HCT116 (cell line): ENCODE measurements at regions not wholly inside any gene's neighbourhood (a gene's known extent, or its start where the extent isn't known, plus 50 kb on each side); places are given as distances from the start of the nearest gene placed in this dataset.

Experiments used
- ATAC-seq: fragments of 200-7000 bp; cut with Tn5 transposase; 2 replicates; pipeline ENCODE4 v1.9.1; 2020; ENCODE audit warnings: mild to moderate bottlenecking, moderate library complexity
- BruUV-seq: library from RNA; stranded (reverse); fragments of 400-500 nt; replicated peaks from 2 replicates; lab custom pipeline; 2021; lab: Mats Ljungman, UMichigan
- CTCF ChIA-PET: fragments of 300-600 bp; sonication (Branson Sonifier 250); formaldehyde crosslinking; loops from one replicate; lab custom pipeline; 2021; ENCODE audit warnings: antibody characterized with exemption; lab: Charles Lee
- POLR2A ChIA-PET: fragments of 300-600, 350-600 bp; sonication (Branson Sonifier 250); formaldehyde crosslinking; loops from one replicate; lab custom pipeline; 2021; ENCODE audit warnings: antibody characterized with exemption; lab: Charles Lee
- RAD21 ChIA-PET, 2 experiments: fragments of 300-600 bp; sonication (Branson Sonifier 250); formaldehyde crosslinking; loops; one replicate each; lab custom pipeline; 2023; ENCODE audit warnings: low total read pairs in 2 of 2; ENCODE audit not compliant: uncharacterized antibody in 2 of 2, unreplicated experiment in 2 of 2, low non-redundant PET in 1 of 2; lab: Charles Lee
- DNase-seq: peaks from one replicate; pipeline ENCODE4 v3.0.0-alpha.2; 2010; ENCODE audit warnings: low read depth, low spot score
- H2AFZ ChIP-seq: fragments of 200-600 bp; shearing (Covaris generic), sonication (generic); 2 replicates; pipeline ENCODE4 v1.6.1; 2017; ENCODE audit warnings: low read depth, mixed run types, mixed read lengths, antibody characterized with exemption, low read length; ENCODE audit not compliant: poor library complexity, severe bottlenecking
- H3K27ac ChIP-seq: 2 replicates; pipeline ENCODE4 v1.5.1; 2012; ENCODE audit warnings: low read depth, low read length
- H3K27me3 ChIP-seq: fragments of 200-600 bp; sonication (generic); 2 replicates; pipeline ENCODE4 v1.6.1; 2016; ENCODE audit warnings: mixed run types, low read length, mixed read lengths; ENCODE audit not compliant: insufficient read depth
- H3K36me3 ChIP-seq, 2 experiments: fragments of 200-500 bp in 1 of 2; fragments of 200-600 bp in 1 of 2; sonication (Bioruptor generic) in 1 of 2; sonication (generic) in 1 of 2; 2 replicates each; pipeline versions ENCODE4 v1.5.1 to v1.6.1; 2014 to 2016; ENCODE audit warnings: low read length in 2 of 2, inconsistent platforms in 1 of 2, mixed read lengths in 1 of 2, mixed run types in 1 of 2; ENCODE audit not compliant: insufficient read depth in 2 of 2, control insufficient read depth in 1 of 2
- H3K4me1 ChIP-seq, 2 experiments: fragments of 200-600 bp in 1 of 2; sonication (generic) in 1 of 2; 2 replicates each; pipeline versions ENCODE4 v1.5.1 to v1.6.1; 2012 to 2017; ENCODE audit warnings: low read length in 2 of 2, inconsistent platforms in 1 of 2, mild to moderate bottlenecking in 1 of 2, mixed read lengths in 1 of 2, mixed run types in 1 of 2, moderate library complexity in 1 of 2; ENCODE audit not compliant: insufficient read depth in 2 of 2, control insufficient read depth in 1 of 2
- H3K4me2 ChIP-seq: fragments of 200-600 bp; sonication (generic); 2 replicates; pipeline ENCODE4 v1.6.1; 2017; ENCODE audit warnings: mixed run types, low read length, mixed read lengths
- H3K4me3 ChIP-seq, 2 experiments: fragments of 200-600 bp in 1 of 2; sonication (generic) in 1 of 2; replicated peaks in 1 of 2; 2 replicates each; pipeline ENCODE4 v1.5.1; 2011 to 2016; ENCODE audit warnings: low read length in 2 of 2, control low read depth in 1 of 2, low read depth in 1 of 2, mild to moderate bottlenecking in 1 of 2, mixed read lengths in 1 of 2, mixed run types in 1 of 2
- H3K79me2 ChIP-seq: fragments of 200-600 bp; sonication (generic); 2 replicates; pipeline ENCODE4 v1.6.1; 2017; ENCODE audit warnings: mild to moderate bottlenecking, mixed run types, low read length, moderate library complexity, mixed read lengths; ENCODE audit not compliant: insufficient read depth
- H3K9ac ChIP-seq: fragments of 200-600 bp; sonication (generic); 2 replicates; pipeline ENCODE4 v1.6.1; 2016; ENCODE audit warnings: low read length, mixed read lengths
- H3K9me2 ChIP-seq: fragments of 200-600 bp; sonication (generic), shearing (Covaris generic); 2 replicates; pipeline ENCODE4 v1.6.1; 2017; ENCODE audit warnings: mixed run types, mild to moderate bottlenecking, moderate library complexity; ENCODE audit not compliant: insufficient read depth
- H3K9me3 ChIP-seq, 2 experiments: fragments of 200-500 bp in 1 of 2; fragments of 200-600 bp in 1 of 2; sonication (Bioruptor generic) in 1 of 2; sonication (generic) in 1 of 2; 2 replicates each; pipeline ENCODE4 v1.6.1; 2014 to 2017; ENCODE audit warnings: low read length in 2 of 2, mixed read lengths in 2 of 2, inconsistent platforms in 1 of 2, low read depth in 1 of 2, mild to moderate bottlenecking in 1 of 2, mixed run types in 1 of 2, moderate library complexity in 1 of 2; ENCODE audit not compliant: control insufficient read depth in 1 of 2, insufficient read depth in 1 of 2
- H4K20me1 ChIP-seq: fragments of 200-600 bp; sonication (generic), shearing (Covaris generic); 2 replicates; pipeline ENCODE4 v1.6.1; 2017; ENCODE audit warnings: mixed run types, mild to moderate bottlenecking, moderate library complexity; ENCODE audit not compliant: insufficient read depth
- CBX3 ChIP-seq: IDR thresholded peaks from 2 replicates; pipeline ENCODE4 v1.6.1; 2012; ENCODE audit warnings: low read depth
- CTCF ChIP-seq, 3 experiments: fragments of 200-600 bp in 1 of 3; sonication (generic) in 1 of 3; IDR thresholded peaks in 2 of 3; conservative IDR thresholded peaks in 1 of 3; 2 replicates each; pipeline ENCODE4 v1.5.1; 2012 to 2017; ENCODE audit warnings: low read depth in 2 of 3, low read length in 2 of 3, antibody characterized with exemption in 1 of 3, borderline replicate concordance in 1 of 3, control low read depth in 1 of 3, mild to moderate bottlenecking in 1 of 3, mixed read lengths in 1 of 3, mixed run types in 1 of 3, moderate library complexity in 1 of 3; ENCODE audit not compliant: insufficient read depth in 1 of 3
- EZH2 ChIP-seq: fragments of 200-600 bp; sonication (generic); IDR thresholded peaks from 2 replicates; pipeline ENCODE4 v1.6.1; 2017; ENCODE audit warnings: antibody characterized with exemption, mixed run types
- JUND ChIP-seq: IDR thresholded peaks from 2 replicates; pipeline ENCODE4 v1.6.1; 2012
- POLR2A ChIP-seq: IDR thresholded peaks from 2 replicates; pipeline ENCODE4 v1.7.0; 2011; ENCODE audit warnings: borderline replicate concordance; ENCODE audit not compliant: insufficient read depth, insufficient read length; ENCODE audit errors: extremely low read depth
- RAD21 ChIP-seq: IDR thresholded peaks from 2 replicates; pipeline ENCODE4 v1.6.1; 2012; ENCODE audit warnings: low read depth, mild to moderate bottlenecking
- SRF ChIP-seq: IDR thresholded peaks from 2 replicates; pipeline ENCODE4 v1.6.1; 2012; ENCODE audit warnings: low read depth
- TCF7L2 ChIP-seq: IDR thresholded peaks from 2 replicates; pipeline ENCODE4 v1.7.0; 2011; ENCODE audit warnings: borderline replicate concordance, inconsistent platforms; ENCODE audit not compliant: insufficient read depth, insufficient read length; ENCODE audit errors: extremely low read depth
- YY1 ChIP-seq: IDR thresholded peaks from 2 replicates; pipeline ENCODE4 v1.6.1; 2011; ENCODE audit warnings: low read length, low read depth, moderate library complexity, mild to moderate bottlenecking; ENCODE audit not compliant: insufficient replicate concordance; ENCODE audit errors: extremely low read depth
- ZNF274 ChIP-seq: fragments of 200-500 bp; sonication (Bioruptor generic); IDR thresholded peaks from 2 replicates; pipeline ENCODE4 v1.6.1; 2014; ENCODE audit warnings: mild to moderate bottlenecking, low read depth, low read length, inconsistent platforms
- intact Hi-C: fragments of 100-400 bp; cut with micrococcal nuclease; formaldehyde crosslinking; loops from 2 replicates; pipeline ENCODE4 v1.10.0; 2022
- TF ChIP-seq, protein P1 (sequence below): IDR thresholded peaks from 2 replicates; pipeline ENCODE4 v1.6.1; 2012
- TF ChIP-seq, protein P2 (sequence below): IDR thresholded peaks from 2 replicates; pipeline ENCODE4 v1.6.1; 2011; ENCODE audit warnings: mild to moderate bottlenecking, low read length, moderate library complexity; ENCODE audit not compliant: insufficient replicate concordance; ENCODE audit errors: extremely low read depth
- TF ChIP-seq, protein P3 (sequence below): IDR thresholded peaks from 2 replicates; pipeline ENCODE4 v1.6.1; 2012; ENCODE audit warnings: low read depth

- Histone ChIP-seq H3K9me2 (no peaks in the 10 kb centered on the region; the same call in 1 of the 2 replicates), H3K4me3 (no peak overlapping the region), H3K9ac (no peak overlapping the region), H3K27me3 (0 out of 2 replicates have a peak, but pooled peaks cover 3% of the 10 kb centered on the region), H4K20me1 (no peaks in the 10 kb centered on the region), H3K9me3 (no peaks in the 10 kb centered on the region), H3K79me2 (no peaks in the 10 kb centered on the region), H3K27ac (no peak overlapping the region), H3K4me1 (no peaks in the 10 kb centered on the region), H3K4me2 (no peak overlapping the region), H3K36me3 (no peaks in the 10 kb centered on the region), H2AFZ (no peak overlapping the region)
- no peak for DNase-seq
- ChIA-PET CTCF (no interaction called here), RAD21 (no interaction called here), POLR2A (no interaction called here)
- no peak for ATAC-seq
- intact Hi-C loops, result no loop called here
- TF ChIP-seq SRF (no peak), ZNF274 (no peak), CTCF (IDR thresholded peaks at IDR 0.05 in 2 of 3, conservative IDR thresholded peaks at IDR 0.05 in 1 of 3; ENCODE audit: borderline replicate concordance in 1 of 3, insufficient read depth in 1 of 3, low read depth in 2 of 3, low read length in 2 of 3) (no peak), TCF7L2 (no peak), CBX3 (no peak), RAD21 (no peak), JUND (no peak), YY1 (no peak), POLR2A (no peak), EZH2 (no peak)
- TF ChIP-seq, protein P1, sequence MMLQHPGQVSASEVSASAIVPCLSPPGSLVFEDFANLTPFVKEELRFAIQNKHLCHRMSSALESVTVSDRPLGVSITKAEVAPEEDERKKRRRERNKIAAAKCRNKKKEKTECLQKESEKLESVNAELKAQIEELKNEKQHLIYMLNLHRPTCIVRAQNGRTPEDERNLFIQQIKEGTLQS, result no peak
- TF ChIP-seq, protein P2, sequence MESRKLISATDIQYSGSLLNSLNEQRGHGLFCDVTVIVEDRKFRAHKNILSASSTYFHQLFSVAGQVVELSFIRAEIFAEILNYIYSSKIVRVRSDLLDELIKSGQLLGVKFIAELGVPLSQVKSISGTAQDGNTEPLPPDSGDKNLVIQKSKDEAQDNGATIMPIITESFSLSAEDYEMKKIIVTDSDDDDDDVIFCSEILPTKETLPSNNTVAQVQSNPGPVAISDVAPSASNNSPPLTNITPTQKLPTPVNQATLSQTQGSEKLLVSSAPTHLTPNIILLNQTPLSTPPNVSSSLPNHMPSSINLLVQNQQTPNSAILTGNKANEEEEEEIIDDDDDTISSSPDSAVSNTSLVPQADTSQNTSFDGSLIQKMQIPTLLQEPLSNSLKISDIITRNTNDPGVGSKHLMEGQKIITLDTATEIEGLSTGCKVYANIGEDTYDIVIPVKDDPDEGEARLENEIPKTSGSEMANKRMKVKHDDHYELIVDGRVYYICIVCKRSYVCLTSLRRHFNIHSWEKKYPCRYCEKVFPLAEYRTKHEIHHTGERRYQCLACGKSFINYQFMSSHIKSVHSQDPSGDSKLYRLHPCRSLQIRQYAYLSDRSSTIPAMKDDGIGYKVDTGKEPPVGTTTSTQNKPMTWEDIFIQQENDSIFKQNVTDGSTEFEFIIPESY, result no peak
- TF ChIP-seq, protein P3, sequence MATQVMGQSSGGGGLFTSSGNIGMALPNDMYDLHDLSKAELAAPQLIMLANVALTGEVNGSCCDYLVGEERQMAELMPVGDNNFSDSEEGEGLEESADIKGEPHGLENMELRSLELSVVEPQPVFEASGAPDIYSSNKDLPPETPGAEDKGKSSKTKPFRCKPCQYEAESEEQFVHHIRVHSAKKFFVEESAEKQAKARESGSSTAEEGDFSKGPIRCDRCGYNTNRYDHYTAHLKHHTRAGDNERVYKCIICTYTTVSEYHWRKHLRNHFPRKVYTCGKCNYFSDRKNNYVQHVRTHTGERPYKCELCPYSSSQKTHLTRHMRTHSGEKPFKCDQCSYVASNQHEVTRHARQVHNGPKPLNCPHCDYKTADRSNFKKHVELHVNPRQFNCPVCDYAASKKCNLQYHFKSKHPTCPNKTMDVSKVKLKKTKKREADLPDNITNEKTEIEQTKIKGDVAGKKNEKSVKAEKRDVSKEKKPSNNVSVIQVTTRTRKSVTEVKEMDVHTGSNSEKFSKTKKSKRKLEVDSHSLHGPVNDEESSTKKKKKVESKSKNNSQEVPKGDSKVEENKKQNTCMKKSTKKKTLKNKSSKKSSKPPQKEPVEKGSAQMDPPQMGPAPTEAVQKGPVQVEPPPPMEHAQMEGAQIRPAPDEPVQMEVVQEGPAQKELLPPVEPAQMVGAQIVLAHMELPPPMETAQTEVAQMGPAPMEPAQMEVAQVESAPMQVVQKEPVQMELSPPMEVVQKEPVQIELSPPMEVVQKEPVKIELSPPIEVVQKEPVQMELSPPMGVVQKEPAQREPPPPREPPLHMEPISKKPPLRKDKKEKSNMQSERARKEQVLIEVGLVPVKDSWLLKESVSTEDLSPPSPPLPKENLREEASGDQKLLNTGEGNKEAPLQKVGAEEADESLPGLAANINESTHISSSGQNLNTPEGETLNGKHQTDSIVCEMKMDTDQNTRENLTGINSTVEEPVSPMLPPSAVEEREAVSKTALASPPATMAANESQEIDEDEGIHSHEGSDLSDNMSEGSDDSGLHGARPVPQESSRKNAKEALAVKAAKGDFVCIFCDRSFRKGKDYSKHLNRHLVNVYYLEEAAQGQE, result no peak
- BruUV-seq, result no TSS peak
Measured at GRCh38 chr4:71243091-71243833, 95.6 kb upstream of the SLC4A4 start.
